A673 (cell line): ENCODE measurements at regions not wholly inside any gene's neighbourhood (a gene's known extent, or its start where the extent isn't known, plus 50 kb on each side); places are given as distances from the start of the nearest gene placed in this dataset.
"Not testable (repeated sequence)": the region's sequence is repeated elsewhere in the genome, so short reads cannot be mapped to it uniquely, and the experiment has no call there.

Source experiments
- BruUV-seq: library from RNA; stranded (reverse); fragments of 400-500 nt; replicated peaks from 2 replicates; lab custom pipeline; 2021; lab: Mats Ljungman, UMichigan
- CTCF ChIA-PET: fragments of 300-600 bp; sonication (Branson Sonifier 250); formaldehyde crosslinking; loops from one replicate; lab custom pipeline; 2022; ENCODE audit warnings: antibody characterized with exemption; lab: Charles Lee
- POLR2A ChIA-PET: fragments of 300-600 bp; sonication (Branson Sonifier 250); formaldehyde crosslinking; loops from one replicate; lab custom pipeline; 2022; ENCODE audit warnings: antibody characterized with exemption; ENCODE audit not compliant: low non-redundant PET; lab: Charles Lee
- DNase-seq: peaks from one replicate; pipeline ENCODE4 v3.0.0-alpha.2; 2015; ENCODE audit warnings: low spot score
- H3K27ac ChIP-seq: fragments of 200-600 bp; sonication (generic); 2 replicates; pipeline ENCODE4 v1.5.1; 2016; ENCODE audit warnings: mixed run types, low read depth, mild to moderate bottlenecking, mixed read lengths, antibody characterized with exemption, low read length; ENCODE audit not compliant: poor library complexity, severe bottlenecking
- H3K27me3 ChIP-seq: fragments of 200-600 bp; sonication (generic); replicated peaks from 2 replicates; pipeline ENCODE4 v1.6.1; 2017; ENCODE audit warnings: mixed run types, low read depth, mild to moderate bottlenecking, mixed read lengths, antibody characterized with exemption, low read length; ENCODE audit not compliant: insufficient read depth, poor library complexity
- H3K36me3 ChIP-seq: fragments of 200-600 bp; sonication (generic); 2 replicates; pipeline ENCODE4 v1.6.1; 2016; ENCODE audit warnings: mixed run types, mild to moderate bottlenecking, mixed read lengths, antibody characterized with exemption, low read length; ENCODE audit not compliant: insufficient read depth, poor library complexity, severe bottlenecking
- H3K4me1 ChIP-seq: fragments of 200-600 bp; sonication (generic); 2 replicates; pipeline ENCODE4 v1.6.1; 2017; ENCODE audit warnings: mixed run types, mild to moderate bottlenecking, mixed read lengths, antibody characterized with exemption, low read length; ENCODE audit not compliant: insufficient read depth, poor library complexity, severe bottlenecking
- H3K4me3 ChIP-seq: fragments of 200-600 bp; sonication (generic); 2 replicates; pipeline ENCODE4 v1.5.1; 2016; ENCODE audit warnings: low read depth, mixed run types, mild to moderate bottlenecking, mixed read lengths, low read length; ENCODE audit not compliant: poor library complexity, severe bottlenecking
- H3K9me3 ChIP-seq: fragments of 200-600 bp; sonication (generic); 2 replicates; pipeline ENCODE4 v1.6.1; 2016; ENCODE audit warnings: mixed run types, low read depth, mild to moderate bottlenecking, mixed read lengths, antibody characterized with exemption, low read length; ENCODE audit not compliant: poor library complexity, severe bottlenecking
- EZH2 ChIP-seq: fragments of 200-600 bp; sonication (generic); IDR thresholded peaks from 2 replicates; pipeline ENCODE4 v1.6.1; 2017; ENCODE audit warnings: borderline replicate concordance, low read depth, mild to moderate bottlenecking, mixed read lengths, antibody characterized with exemption, low read length; ENCODE audit not compliant: poor library complexity, severe bottlenecking
- intact Hi-C: fragments of 100-400 bp; cut with micrococcal nuclease; formaldehyde crosslinking; loops from one replicate; pipeline ENCODE4 v1.10.0; 2022; ENCODE audit not compliant: unreplicated experiment
- TF ChIP-seq, protein P1 (sequence below): fragments of 300-800, 200-600 bp; sonication (generic); conservative IDR thresholded peaks from 2 replicates; pipeline ENCODE4 v1.5.1; 2017; ENCODE audit warnings: low read depth, mild to moderate bottlenecking, antibody characterized with exemption, low read length, moderate library complexity, mixed read lengths

DNA sequence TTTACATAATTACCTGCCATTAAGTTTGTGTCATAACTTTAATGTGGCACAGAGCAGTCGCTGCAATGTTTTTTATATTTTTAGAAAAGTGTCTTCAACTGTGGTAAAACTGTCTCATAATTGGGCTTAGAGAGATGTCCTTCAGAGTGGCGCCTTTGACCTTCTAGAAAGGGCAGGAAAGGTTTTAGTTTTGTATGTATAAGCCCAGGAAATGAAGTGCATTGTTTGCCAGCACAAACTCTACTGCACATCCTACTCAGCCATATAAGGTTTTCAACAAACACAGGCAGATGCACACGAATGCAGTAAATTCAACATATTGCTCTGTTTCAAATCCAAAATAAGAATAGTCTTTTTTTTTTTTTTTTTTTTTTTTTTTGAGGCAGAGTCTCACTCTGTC, 201.4 kb downstream of the ALDH8A1 start:
- intact Hi-C loops: no loop called here

DNA sequence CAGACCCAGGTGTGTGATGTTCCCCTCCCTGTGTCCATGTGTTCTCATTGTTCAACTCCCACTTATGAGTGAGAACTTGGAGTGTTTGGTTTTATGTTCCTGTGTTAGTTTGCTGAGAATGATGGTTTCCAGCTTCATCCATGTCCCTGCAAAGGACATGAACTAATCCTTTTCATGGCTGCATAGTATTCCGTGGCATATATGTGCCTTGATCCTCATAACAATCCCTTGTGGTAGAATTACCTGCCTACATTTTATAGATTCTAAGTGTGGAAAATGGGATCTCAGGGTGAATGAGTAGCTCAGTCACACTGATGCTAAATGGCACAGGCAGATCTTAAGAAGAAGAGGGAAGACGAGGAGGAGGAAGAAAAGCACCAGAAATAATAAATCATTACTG, 202.7 kb downstream of the ALDH8A1 start:
- BruUV-seq, intact Hi-C loops, H3K9me3 ChIP-seq, H3K27ac ChIP-seq, CTCF ChIA-PET, H3K4me1 ChIP-seq, DNase-seq, POLR2A ChIA-PET, H3K4me3 ChIP-seq, H3K36me3 ChIP-seq, H3K27me3 ChIP-seq: not testable (repeated sequence)

More for the DNA sequence above, 201.4 kb downstream of the ALDH8A1 start:
- H3K36me3 ChIP-seq: no peaks in the 10 kb centered on the region
- peaks cover 8% of the 10 kb centered on the region for H3K4me1 ChIP-seq
- CTCF ChIA-PET: no interaction called here
- H3K9me3 ChIP-seq: no peaks in the 10 kb centered on the region
- H3K4me3 ChIP-seq: no peak overlapping the region
- no peaks in the 10 kb centered on the region for H3K27me3 ChIP-seq
- TF ChIP-seq EZH2: no peak
- TF ChIP-seq, protein P1, sequence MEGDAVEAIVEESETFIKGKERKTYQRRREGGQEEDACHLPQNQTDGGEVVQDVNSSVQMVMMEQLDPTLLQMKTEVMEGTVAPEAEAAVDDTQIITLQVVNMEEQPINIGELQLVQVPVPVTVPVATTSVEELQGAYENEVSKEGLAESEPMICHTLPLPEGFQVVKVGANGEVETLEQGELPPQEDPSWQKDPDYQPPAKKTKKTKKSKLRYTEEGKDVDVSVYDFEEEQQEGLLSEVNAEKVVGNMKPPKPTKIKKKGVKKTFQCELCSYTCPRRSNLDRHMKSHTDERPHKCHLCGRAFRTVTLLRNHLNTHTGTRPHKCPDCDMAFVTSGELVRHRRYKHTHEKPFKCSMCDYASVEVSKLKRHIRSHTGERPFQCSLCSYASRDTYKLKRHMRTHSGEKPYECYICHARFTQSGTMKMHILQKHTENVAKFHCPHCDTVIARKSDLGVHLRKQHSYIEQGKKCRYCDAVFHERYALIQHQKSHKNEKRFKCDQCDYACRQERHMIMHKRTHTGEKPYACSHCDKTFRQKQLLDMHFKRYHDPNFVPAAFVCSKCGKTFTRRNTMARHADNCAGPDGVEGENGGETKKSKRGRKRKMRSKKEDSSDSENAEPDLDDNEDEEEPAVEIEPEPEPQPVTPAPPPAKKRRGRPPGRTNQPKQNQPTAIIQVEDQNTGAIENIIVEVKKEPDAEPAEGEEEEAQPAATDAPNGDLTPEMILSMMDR: no peak
- POLR2A ChIA-PET: no interaction called here
- no peak for DNase-seq
- no peak overlapping the region for H3K27ac ChIP-seq
- BruUV-seq: no TSS peak

DNA sequence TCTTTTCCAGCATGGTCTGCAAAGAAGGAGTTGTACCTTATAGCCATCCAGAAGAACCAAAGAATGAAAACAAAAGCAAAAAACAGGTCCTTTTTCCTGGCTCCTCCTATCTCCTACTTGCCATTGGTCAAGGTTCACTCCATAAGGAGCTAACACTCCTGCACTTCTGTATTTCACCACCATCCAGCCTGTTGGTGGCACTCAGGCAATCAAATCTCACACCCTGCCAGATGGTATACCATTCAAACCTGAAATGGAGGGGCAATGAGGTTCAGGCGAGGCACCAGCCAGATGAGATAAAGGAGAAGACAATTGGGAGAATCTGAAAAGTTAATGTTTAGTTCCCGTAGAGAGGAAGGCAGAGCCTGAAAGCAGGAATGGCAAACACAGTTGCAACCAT, 203.8 kb downstream of the ALDH8A1 start:
- CTCF ChIA-PET: no interaction called here
- no peak for TF ChIP-seq EZH2
- TF ChIP-seq, protein P1: no peak
- POLR2A ChIA-PET: interaction anchor here (0.6 kb wide), 1 partner anchor 10 kb away, joined by 3 read pairs; no protein-coding TSS in a partner anchor
- Histone ChIP-seq H3K27me3 (no peaks in the 10 kb centered on the region), H3K9me3 (no peaks in the 10 kb centered on the region), H3K4me3 (no peak overlapping the region), H3K4me1 (peaks cover 10% of the 10 kb centered on the region), H3K27ac (no peak overlapping the region), H3K36me3 (no peaks in the 10 kb centered on the region)
- intact Hi-C loops: no loop called here
- no peak for DNase-seq
- no TSS peak for BruUV-seq

DNA sequence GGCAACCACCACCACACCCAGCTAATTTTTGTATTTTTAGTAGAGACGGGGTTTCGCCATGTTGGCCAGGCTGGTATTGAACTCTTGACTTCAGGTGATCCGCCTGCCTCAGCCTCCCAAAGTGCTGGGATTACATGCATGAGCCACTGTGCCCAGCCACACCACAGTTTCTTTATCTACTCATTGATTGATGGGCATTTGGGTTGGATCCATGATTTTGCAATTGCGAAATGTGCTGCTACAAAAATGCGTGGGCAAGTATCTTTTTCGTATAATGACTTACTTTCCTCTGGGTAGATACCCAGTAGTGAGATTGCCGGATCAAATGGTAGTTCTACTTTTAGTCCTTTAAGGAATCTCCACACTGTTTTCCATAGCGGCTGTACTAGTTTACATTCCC, 204.7 kb downstream of the ALDH8A1 start:
- BruUV-seq, H3K36me3 ChIP-seq, H3K4me3 ChIP-seq, H3K9me3 ChIP-seq, DNase-seq, H3K27me3 ChIP-seq, CTCF ChIA-PET, H3K27ac ChIP-seq, intact Hi-C loops: not testable (repeated sequence)
- H3K4me1 ChIP-seq: peaks cover 11% of the 10 kb centered on the region
- POLR2A ChIA-PET: interaction anchor here (0.6 kb wide), 1 partner anchor 277 kb away, joined by 3 read pairs; no protein-coding TSS in a partner anchor
